Suprapubic skin (tissue), 4 donors: ENCODE measurements at regions not wholly inside any gene's neighbourhood (a gene's known extent, or its start where the extent isn't known, plus 50 kb on each side); places are given as distances from the start of the nearest gene placed in this dataset.

Experiments used
- DNase-seq, 2 donors: peaks; one replicate each; pipeline ENCODE4 v3.0.0-alpha.2; 2019; ENCODE audit warnings: low spot score in 2 of 2
- H3K27ac ChIP-seq: fragments of 200-600 bp; sonication (generic); one replicate; pipeline ENCODE4 v1.5.1; 2019
- H3K27me3 ChIP-seq: fragments of 200-600 bp; sonication (generic); one replicate; pipeline ENCODE4 v1.5.1; 2019
- H3K36me3 ChIP-seq: fragments of 200-600 bp; sonication (generic); one replicate; pipeline ENCODE4 v1.5.1; 2019
- H3K4me1 ChIP-seq: fragments of 200-600 bp; sonication (generic); one replicate; pipeline ENCODE4 v1.5.1; 2019
- H3K4me3 ChIP-seq: fragments of 200-600 bp; sonication (generic); one replicate; pipeline ENCODE4 v1.5.1; 2019; ENCODE audit warnings: mild to moderate bottlenecking
- H3K9me3 ChIP-seq: fragments of 200-600 bp; sonication (generic); one replicate; pipeline ENCODE4 v1.5.1; 2019
- CTCF ChIP-seq, 2 donors: fragments of 200-600 bp in 1 of 2; fragments of 450-650 bp in 1 of 2; sonication (generic) in 1 of 2; IDR thresholded peaks; one replicate each; pipeline ENCODE4 v1.5.1; 2016 to 2019; ENCODE audit warnings: antibody characterized with exemption in 2 of 2, mild to moderate bottlenecking in 1 of 2, moderate library complexity in 1 of 2
- EP300 ChIP-seq: sonication (generic); formaldehyde crosslinking; IDR thresholded peaks from one replicate; pipeline ENCODE4 v1.6.1; 2017; ENCODE audit warnings: antibody characterized with exemption
- POLR2A ChIP-seq, 2 donors: fragments of 450-650 bp; IDR thresholded peaks; one replicate each; pipeline ENCODE4 v1.6.1; 2017; ENCODE audit warnings: antibody characterized with exemption in 2 of 2, mild to moderate bottlenecking in 2 of 2, moderate library complexity in 2 of 2
- POLR2AphosphoS5 ChIP-seq, 3 donors: sonication (generic); formaldehyde crosslinking; IDR thresholded peaks; one replicate each; pipeline ENCODE4 v1.6.1; 2017; ENCODE audit warnings: antibody characterized with exemption in 3 of 3
- WGBS: methylation state at CpG from one replicate; pipeline ENCODE4 v1.1.5; 2018; 5-methylcytosine and 5-hydroxymethylcytosine counted together

DNA sequence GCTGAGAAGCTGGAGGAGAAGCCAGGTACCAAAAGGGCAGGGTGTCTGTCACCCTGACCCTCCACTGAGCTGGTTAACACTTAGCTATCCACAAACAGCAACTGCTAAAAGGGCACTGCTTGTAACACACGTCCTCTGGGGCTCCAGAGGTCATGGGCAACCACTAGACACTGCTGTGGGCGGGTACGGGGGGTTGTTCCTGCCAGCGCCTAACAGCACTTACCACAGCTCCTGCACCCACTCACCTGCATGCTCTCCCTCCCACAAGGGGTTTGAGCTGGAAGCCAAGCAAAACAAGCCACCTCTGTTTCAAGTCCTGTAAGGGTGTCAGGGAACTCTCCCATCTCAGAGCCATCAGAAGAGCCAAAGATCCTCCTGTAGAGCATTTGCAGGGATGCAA lies 407.6 kb downstream of the MFSD1 start:
- H3K27me3 ChIP-seq, result no peaks in the 10 kb centered on the region
- TF ChIP-seq CTCF (IDR thresholded peaks at IDR 0.05) (no peak), EP300 (no peak), POLR2AphosphoS5 (IDR thresholded peaks at IDR 0.05) (no peak), POLR2A (IDR thresholded peaks at IDR 0.05) (no peak)
- H3K27ac ChIP-seq, result no peak overlapping the region
- no peak for DNase-seq
- 33% methylated on average over 1 of the region's 4 CpGs for WGBS
- no peaks in the 10 kb centered on the region for H3K36me3 ChIP-seq
- H3K4me3 ChIP-seq, result no peak overlapping the region
- H3K4me1 ChIP-seq, result no peaks in the 10 kb centered on the region
- no peaks in the 10 kb centered on the region for H3K9me3 ChIP-seq

GRCh38 chr3:159210336-159210735 lies 408.5 kb downstream of the MFSD1 start:
- Histone ChIP-seq H3K36me3 (no peaks in the 10 kb centered on the region), H3K27me3 (no peaks in the 10 kb centered on the region), H3K4me1 (no peaks in the 10 kb centered on the region), H3K4me3 (no peak overlapping the region), H3K9me3 (no peaks in the 10 kb centered on the region), H3K27ac (no peak overlapping the region)
- 89% methylated on average over 1 of the region's 1 CpG for WGBS
- DNase-seq, result no peak
- no peak for TF ChIP-seq POLR2AphosphoS5 (IDR thresholded peaks at IDR 0.05)
- TF ChIP-seq CTCF (IDR thresholded peaks at IDR 0.05), result no peak
- no peak for TF ChIP-seq POLR2A (IDR thresholded peaks at IDR 0.05)
- no peak for TF ChIP-seq EP300

DNA sequence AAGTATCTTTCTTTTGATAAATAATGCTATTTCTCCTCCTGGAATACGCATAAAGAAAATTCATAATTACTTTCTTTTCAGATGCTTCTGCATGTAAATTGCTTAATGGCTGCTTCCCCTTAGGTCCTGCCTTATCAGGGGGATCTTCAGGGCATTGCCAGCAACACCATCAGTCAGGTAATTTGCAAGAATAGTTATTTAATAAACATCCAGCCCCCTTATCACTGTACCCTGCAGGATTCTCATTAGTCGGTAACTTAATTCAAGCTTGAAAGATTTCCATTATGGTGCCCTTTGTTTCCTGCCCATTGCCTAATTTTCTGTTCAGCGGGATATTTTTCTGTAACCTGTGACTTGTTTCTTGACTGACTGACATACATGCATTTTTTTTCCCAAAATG lies 414.5 kb downstream of the MFSD1 start:
- Histone ChIP-seq H3K9me3 (no peaks in the 10 kb centered on the region), H3K27ac (no peak overlapping the region), H3K4me1 (no peaks in the 10 kb centered on the region), H3K4me3 (no peak overlapping the region), H3K27me3 (no peaks in the 10 kb centered on the region), H3K36me3 (no peaks in the 10 kb centered on the region)
- TF ChIP-seq EP300 (no peak), CTCF (IDR thresholded peaks at IDR 0.05) (no peak), POLR2AphosphoS5 (IDR thresholded peaks at IDR 0.05) (no peak), POLR2A (IDR thresholded peaks at IDR 0.05) (no peak)
- WGBS, result 90% methylated on average over 3 of the region's 3 CpGs
- DNase-seq, result no peak

GRCh38 chr3:159219231-159219630 lies 417.4 kb downstream of the MFSD1 start:
- H3K9me3 ChIP-seq, result no peaks in the 10 kb centered on the region
- H3K4me1 ChIP-seq, result no peaks in the 10 kb centered on the region
- H3K36me3 ChIP-seq, result no peaks in the 10 kb centered on the region
- TF ChIP-seq POLR2A (IDR thresholded peaks at IDR 0.05), result no peak
- TF ChIP-seq POLR2AphosphoS5 (IDR thresholded peaks at IDR 0.05), result no peak
- no peak for TF ChIP-seq CTCF (IDR thresholded peaks at IDR 0.05)
- TF ChIP-seq EP300, result no peak
- H3K27me3 ChIP-seq, result no peaks in the 10 kb centered on the region
- no peak overlapping the region for H3K27ac ChIP-seq
- H3K4me3 ChIP-seq, result no peak overlapping the region
- 90% methylated on average over 3 of the region's 3 CpGs for WGBS
- no peak for DNase-seq

GRCh38 chr3:159221335-159221734 lies 419.5 kb downstream of the MFSD1 start:
- TF ChIP-seq POLR2AphosphoS5 (IDR thresholded peaks at IDR 0.05) (no peak), CTCF (IDR thresholded peaks at IDR 0.05) (no peak), POLR2A (IDR thresholded peaks at IDR 0.05) (no peak), EP300 (no peak)
- Histone ChIP-seq H3K4me1 (no peaks in the 10 kb centered on the region), H3K9me3 (no peaks in the 10 kb centered on the region), H3K36me3 (no peaks in the 10 kb centered on the region), H3K27me3 (no peaks in the 10 kb centered on the region), H3K27ac (no peak overlapping the region), H3K4me3 (no peak overlapping the region)
- 87% methylated on average over 1 of the region's 1 CpG for WGBS
- no peak for DNase-seq
